Mucosa of descending colon (tissue), 3 donors: ENCODE measurements at regions not wholly inside any gene's neighbourhood (a gene's known extent, or its start where the extent isn't known, plus 50 kb on each side); places are given as distances from the start of the nearest gene placed in this dataset.

Source experiments
- ATAC-seq: fragments of 200-7000 bp; cut with Tn5 transposase; one replicate; pipeline ENCODE4 v1.9.1; 2020; ENCODE audit warnings: mild to moderate bottlenecking, moderate library complexity
- DNase-seq, 3 donors: peaks; one replicate each; pipeline ENCODE4 v3.0.0-alpha.2; 2020
- H3K36me3 ChIP-seq: fragments of 200-600 bp; one replicate; pipeline ENCODE4 v1.8.0; 2021; ENCODE audit warnings: low read depth, mild to moderate bottlenecking
- H3K4me1 ChIP-seq: fragments of 200-600 bp; one replicate; pipeline ENCODE4 v1.8.0; 2021; ENCODE audit warnings: low read depth, mild to moderate bottlenecking
- H3K4me3 ChIP-seq: fragments of 200-600 bp; one replicate; pipeline ENCODE4 v1.8.0; 2021; ENCODE audit warnings: mild to moderate bottlenecking
- H3K9me3 ChIP-seq: fragments of 200-600 bp; one replicate; pipeline ENCODE4 v1.8.0; 2021; ENCODE audit warnings: mild to moderate bottlenecking
- CTCF ChIP-seq: fragments of 200-600 bp; IDR thresholded peaks from one replicate; pipeline ENCODE4 v1.8.0; 2022; ENCODE audit warnings: antibody characterized with exemption, mild to moderate bottlenecking
- intact Hi-C, 2 donors: fragments of 100-400 bp; cut with DNase I in 1 of 2; cut with micrococcal nuclease in 1 of 2; formaldehyde crosslinking; loops; one replicate each; pipeline versions ENCODE4 v1.11.0 to v1.11.1; 2022; cut with DNase I, micrococcal nuclease
- donor health status: DM: no; HTN: no; CAD: no; lungs with moderate emphysema.
- donor health status: DM: no; HTN: no; CAD: no.
- donor health status: DM: no; HTN: yes; CAD: no.

GRCh38 chr4:3384771-3385710 is 56.7 kb upstream of the HGFAC start:
- DNase-seq (peak in 1 of 3 donors; percentile 55), ATAC-seq (peak; percentile 30)
- no peak for TF ChIP-seq CTCF
- Histone ChIP-seq H3K4me3 (no peak overlapping the region), H3K4me1 (peaks cover 6% of the 10 kb centered on the region), H3K9me3 (peaks cover 6% of the 10 kb centered on the region), H3K36me3 (no peaks in the 10 kb centered on the region)
- intact Hi-C loops = no loop called here

GRCh38 chr4:3385711-3386420 is 55.9 kb upstream of the HGFAC start:
- H3K4me3 ChIP-seq = no peak overlapping the region
- H3K36me3 ChIP-seq = no peaks in the 10 kb centered on the region
- intact Hi-C loops = no loop called here
- no peaks in the 10 kb centered on the region for H3K9me3 ChIP-seq
- no peak for DNase-seq
- peaks cover 6% of the 10 kb centered on the region for H3K4me1 ChIP-seq
- ATAC-seq = no peak
- no peak for TF ChIP-seq CTCF

- no peaks in the 10 kb centered on the region for H3K36me3 ChIP-seq
- intact Hi-C loops = no loop called here
- ATAC-seq (no peak), DNase-seq (no peak)
- no peak overlapping the region for H3K4me3 ChIP-seq
- H3K9me3 ChIP-seq = no peaks in the 10 kb centered on the region
- TF ChIP-seq CTCF = no peak
- peaks cover 6% of the 10 kb centered on the region for H3K4me1 ChIP-seq
Measured at GRCh38 chr4:3386526-3386925, 55.2 kb upstream of the HGFAC start.

- Histone ChIP-seq H3K36me3 (no peaks in the 10 kb centered on the region), H3K4me1 (peaks cover 6% of the 10 kb centered on the region), H3K4me3 (no peak overlapping the region), H3K9me3 (no peaks in the 10 kb centered on the region)
- ATAC-seq (no peak), DNase-seq (no peak)
- TF ChIP-seq CTCF = no peak
- intact Hi-C loops = no loop called here
Measured at GRCh38 chr4:3387154-3387942, 54.4 kb upstream of the HGFAC start.

- peak; percentile 63 for ATAC-seq
- no peaks in the 10 kb centered on the region for H3K9me3 ChIP-seq
- H3K36me3 ChIP-seq = no peaks in the 10 kb centered on the region
- TF ChIP-seq CTCF = no peak
- intact Hi-C loops = no loop called here
- peak; percentile 68 to 85 (median 76) for DNase-seq
- no peak overlapping the region for H3K4me3 ChIP-seq
- H3K4me1 ChIP-seq = peaks cover 6% of the 10 kb centered on the region
Measured at GRCh38 chr4:3387943-3388361, 53.8 kb upstream of the HGFAC start.
